ENCODE measurements at regions not wholly inside any gene's neighbourhood (a gene's known extent, or its start where the extent isn't known, plus 50 kb on each side); places are given as distances from the start of the nearest gene placed in this dataset.

- no peak for DNase-seq
Observed at GRCh38 chr18:60445341-60445740, 72.8 kb upstream of the MC4R start.

- DNase-seq = peak; percentile 17
Observed at GRCh38 chr18:60446821-60447220, 74.2 kb upstream of the MC4R start.

GRCh38 chr18:60448487-60449267 is 76.1 kb upstream of the MC4R start:
- no peak for DNase-seq

DNA sequence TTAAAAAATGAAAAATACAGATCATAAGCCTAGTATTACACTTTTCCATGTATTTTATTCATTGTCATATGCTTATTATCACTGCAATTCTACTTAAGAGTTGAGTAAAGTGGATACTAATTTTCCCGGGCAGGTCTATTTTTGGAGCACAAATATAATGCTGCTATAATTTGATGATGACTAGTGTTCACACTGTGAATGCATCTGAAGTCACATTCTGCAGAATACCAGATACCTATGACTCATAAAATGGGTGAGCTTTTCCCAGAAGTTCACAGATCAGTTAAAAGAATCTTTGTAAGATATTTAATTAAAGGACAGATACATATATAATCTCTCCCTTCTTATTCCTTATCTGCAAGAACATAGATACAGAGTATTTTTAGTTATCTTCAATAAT is 79.8 kb upstream of the MC4R start:
- no peak for DNase-seq

GRCh38 chr18:60466677-60467076 is 94.1 kb upstream of the MC4R start:
- no peak for DNase-seq

DNA sequence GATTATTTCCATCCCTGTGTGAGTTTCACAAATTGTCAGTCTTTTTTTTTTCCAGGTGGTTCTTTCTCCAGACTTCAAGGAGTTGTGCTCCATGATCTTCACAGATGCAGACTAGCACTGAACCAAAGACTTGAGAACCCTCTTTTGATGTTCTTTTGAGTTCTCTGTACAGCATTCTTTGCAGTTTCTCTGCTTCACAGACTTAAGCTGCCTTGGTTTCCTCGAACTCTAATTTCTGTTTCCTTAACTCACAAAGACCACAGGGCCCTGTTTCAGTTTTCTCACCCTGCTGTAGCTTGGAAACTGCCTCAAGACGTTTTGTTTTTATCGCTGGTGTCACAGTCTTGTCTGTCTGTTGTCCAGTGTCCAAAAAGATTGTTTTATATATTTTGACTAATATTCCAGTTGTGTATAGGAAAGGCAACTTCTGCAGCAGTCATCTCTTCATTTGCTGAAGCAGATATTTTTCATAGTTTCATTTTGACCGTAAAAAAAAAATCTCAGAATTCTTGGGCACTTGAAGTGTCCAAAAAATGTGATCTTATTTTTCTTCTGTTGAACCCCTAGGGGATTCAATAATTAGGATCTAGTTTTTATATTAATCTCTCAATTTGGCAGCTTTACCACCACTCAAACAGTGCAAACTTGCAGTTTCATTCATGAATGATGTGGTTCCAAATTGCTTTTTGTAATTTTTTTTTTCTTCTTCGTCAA is 97.0 kb upstream of the MC4R start:
- no peak for DNase-seq

DNA sequence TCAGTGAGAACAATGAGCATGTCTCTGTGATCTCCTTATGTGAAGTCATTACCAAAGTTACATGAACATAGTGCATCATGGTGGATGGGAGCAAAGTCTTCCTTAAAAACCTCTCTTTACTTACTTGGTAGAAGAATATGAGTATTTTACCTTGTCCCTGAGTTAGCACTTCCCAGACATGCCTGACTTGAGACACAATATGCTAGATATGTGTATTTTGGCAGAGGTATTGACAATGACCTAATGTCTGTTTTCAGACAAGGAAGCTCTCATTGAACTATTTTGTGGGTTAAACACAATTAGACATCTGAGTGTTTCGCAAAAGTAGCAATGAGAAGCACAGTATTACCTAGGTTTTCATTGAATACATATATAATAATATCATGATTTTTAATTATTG is 99.1 kb upstream of the MC4R start:
- DNase-seq = no peak

GRCh38 chr18:60485201-60485600 is 112.6 kb upstream of the MC4R start:
- no peak for DNase-seq

DNA sequence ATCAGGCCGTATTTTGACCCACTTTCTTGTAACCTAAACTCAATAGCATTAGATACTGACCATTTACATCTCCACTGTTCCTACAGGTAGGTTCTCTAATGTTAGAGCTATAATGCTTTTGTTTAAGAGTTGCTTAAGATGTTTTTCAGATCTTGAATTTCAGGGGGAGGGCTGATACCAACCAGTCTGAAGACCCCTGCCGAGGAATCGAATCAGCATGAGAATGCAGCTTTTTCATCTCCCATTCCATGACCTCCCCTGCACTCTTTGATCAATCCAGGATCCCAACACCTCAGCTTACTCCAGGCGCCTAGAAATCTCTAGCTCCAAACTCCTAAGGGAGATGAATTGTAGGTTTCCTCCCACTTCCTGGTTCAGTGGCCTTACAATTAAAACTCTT is 120.5 kb upstream of the MC4R start:
- DNase-seq = no peak

GRCh38 chr18:60499675-60500074 is 127.1 kb upstream of the MC4R start:
- no peak for DNase-seq

GRCh38 chr18:60500960-60501359 is 128.4 kb upstream of the MC4R start:
- DNase-seq = no peak

DNA sequence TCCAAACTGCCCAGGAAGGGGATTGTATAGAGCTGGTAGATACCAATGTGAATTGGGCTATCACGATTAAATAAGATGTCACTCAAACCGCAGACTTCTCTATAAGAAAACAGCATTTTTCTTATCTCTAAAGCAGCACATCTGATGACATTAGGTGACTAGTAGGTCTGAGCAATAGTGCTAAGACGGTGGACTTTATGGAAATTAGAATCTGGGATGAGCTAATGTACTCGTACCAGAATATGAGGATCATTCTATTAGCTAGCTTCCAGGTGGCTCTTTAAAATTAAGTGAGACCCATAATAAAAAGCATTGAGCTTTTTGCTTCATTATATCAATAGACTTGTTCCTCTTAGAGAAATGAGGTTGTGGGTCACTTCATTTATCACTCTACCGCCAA is 130.0 kb upstream of the MC4R start:
- no peak for DNase-seq

DNA sequence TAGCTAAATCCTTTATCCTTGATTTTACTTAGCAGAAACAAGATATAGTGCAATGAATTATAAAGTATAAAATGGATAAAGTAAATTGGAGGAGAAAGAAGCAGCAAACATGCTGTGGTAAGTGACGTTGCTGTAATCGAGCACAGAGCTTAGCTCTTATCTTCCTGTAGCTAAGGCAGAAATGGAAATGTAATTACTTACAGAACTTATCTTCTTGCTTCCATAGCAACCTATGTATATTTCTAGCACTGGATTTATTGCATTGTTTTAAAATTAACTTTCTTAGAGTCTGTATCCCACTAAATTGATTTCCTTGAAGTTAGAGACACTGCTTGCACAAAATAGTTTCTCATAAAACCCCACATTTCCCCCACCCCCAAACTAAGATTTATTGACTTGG is 130.6 kb upstream of the MC4R start:
- no peak for DNase-seq

DNA sequence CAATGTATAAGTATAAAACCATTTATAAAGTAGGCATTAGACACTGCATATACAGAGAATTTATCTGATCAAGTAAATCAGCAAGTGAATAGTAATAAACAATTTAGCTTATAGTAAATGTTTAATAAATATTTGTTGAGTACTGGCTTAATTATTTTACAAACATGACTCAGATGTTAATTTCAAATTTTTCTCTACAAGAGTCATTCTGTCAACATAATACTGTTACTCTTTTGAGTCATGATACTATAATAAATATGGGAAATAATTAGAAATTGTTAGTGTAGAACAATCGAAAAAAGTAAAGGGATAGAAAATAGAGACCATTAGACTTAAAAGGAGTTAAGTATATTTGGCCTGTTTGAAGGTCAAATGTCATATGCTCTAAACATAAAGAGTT is 133.6 kb upstream of the MC4R start:
- DNase-seq = no peak

DNA sequence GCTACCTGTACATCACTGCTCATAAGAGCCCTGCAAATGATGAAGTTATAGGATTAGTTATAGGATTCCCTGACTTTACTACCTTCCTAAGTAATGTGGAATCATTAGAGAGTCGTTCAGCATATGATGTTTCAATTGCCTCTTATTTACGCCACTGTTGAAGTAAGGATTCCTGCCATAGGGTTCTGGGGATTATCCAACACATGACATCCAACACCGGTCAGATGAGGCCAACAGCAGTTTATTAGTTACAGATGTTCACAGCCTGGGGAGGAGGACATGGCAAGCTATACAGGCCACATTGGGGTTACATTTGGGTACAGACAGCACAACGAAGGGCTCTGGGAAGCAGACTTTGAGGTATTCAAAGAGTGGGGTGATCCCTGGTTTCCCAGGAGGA is 134.1 kb upstream of the MC4R start:
- DNase-seq = no peak

DNA sequence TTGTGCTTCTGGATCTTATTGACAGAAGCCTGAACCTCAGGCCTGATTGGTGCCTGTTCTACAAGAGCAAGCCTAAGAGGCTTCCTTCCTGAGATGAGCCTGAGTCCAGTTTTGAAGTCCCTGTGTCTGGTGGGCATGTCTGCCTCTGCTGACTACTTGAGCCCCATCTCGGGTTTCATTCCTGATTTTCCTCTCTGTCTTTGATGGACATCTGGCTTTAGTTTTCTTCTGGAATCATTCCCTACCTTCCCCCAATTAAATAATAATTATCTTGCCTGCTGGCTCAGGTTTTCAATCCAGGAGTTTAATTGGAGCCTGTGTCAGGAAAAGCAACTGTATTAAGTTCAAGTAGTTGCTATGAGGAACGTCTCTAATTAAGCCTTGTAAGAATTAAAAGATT is 135.5 kb upstream of the MC4R start:
- DNase-seq = no peak

DNA sequence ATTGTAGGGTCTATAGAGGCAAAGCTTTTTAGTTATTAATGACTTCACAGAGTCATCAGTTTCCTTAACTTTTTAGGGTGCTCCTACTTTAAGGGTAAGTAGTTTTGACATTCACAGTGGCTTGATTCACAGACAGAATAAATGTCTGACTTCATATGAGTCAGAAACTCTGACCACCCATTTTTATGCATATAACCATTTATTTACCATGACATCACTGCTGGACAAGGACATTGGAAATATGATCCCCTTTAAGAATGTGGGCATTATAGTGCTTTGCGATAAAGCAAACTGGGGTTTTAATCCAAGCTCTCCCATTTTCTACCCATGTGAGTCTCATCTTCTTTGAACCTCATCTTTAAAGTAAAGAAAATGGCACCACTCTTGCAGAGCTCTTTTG is 162.0 kb upstream of the MC4R start:
- no peak for DNase-seq

- DNase-seq = no peak
Observed at GRCh38 chr18:60537074-60537473, 164.5 kb upstream of the MC4R start.

GRCh38 chr18:60538891-60539290 is 166.3 kb upstream of the MC4R start:
- no peak for DNase-seq

DNA sequence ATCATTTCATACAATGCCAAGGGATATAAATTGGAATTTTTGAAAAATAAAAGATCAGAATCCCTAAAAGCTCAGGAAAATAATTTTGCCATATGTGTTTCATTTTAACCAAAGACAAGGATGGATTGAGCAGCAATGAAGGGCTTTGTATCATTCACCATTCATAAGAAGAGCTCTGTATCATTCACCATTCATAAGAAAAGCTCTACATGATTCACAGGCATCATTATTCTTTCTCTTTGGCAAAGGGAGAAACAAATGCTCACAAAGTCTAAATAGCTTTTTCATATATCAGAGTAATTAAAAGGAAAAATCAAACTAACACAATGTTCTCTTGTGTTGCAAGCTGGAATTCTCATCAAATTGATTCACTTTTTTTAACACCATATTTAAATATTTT is 169.1 kb upstream of the MC4R start:
- DNase-seq = no peak

- no peak for DNase-seq
Observed at GRCh38 chr18:60543646-60544045, 171.1 kb upstream of the MC4R start.

- peak; percentile 80 for DNase-seq
Observed at GRCh38 chr18:60549338-60549960, 176.9 kb upstream of the MC4R start.

DNA sequence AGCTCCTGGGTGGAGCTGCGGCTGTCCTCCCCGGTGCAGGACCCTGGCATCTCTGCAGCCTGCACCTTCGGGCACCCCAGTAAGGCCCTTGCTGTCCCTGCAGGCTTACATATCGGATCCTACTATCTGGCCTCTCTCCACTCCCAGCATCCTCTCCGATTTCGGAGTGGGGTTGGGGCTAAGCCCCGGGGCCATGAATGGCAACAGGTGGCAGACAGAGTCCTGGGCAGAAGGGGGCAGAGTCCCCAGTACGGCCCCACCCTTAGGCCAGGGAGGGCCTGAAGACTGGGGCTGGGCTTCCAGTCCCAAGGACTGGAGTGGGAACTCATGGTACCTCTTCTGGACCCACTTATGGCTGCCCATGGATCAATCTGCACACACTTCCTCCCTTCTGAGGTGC is 180.4 kb upstream of the MC4R start:
- DNase-seq = no peak

GRCh38 chr18:60554967-60555366 is 182.4 kb upstream of the MC4R start:
- DNase-seq = no peak

Data from NCI-H1436 (cell line).